GM21528 (cell line): ENCODE measurements at regions not wholly inside any gene's neighbourhood (a gene's known extent, or its start where the extent isn't known, plus 50 kb on each side); places are given as distances from the start of the nearest gene placed in this dataset.

Experiments used
- ATAC-seq: cut with Tn5 transposase; IDR thresholded peaks from one replicate; pipeline ENCODE4 v1.9.1; 2021; ENCODE audit warnings: mild to moderate bottlenecking, moderate library complexity; ENCODE audit not compliant: unreplicated experiment, low FRiP score

DNA sequence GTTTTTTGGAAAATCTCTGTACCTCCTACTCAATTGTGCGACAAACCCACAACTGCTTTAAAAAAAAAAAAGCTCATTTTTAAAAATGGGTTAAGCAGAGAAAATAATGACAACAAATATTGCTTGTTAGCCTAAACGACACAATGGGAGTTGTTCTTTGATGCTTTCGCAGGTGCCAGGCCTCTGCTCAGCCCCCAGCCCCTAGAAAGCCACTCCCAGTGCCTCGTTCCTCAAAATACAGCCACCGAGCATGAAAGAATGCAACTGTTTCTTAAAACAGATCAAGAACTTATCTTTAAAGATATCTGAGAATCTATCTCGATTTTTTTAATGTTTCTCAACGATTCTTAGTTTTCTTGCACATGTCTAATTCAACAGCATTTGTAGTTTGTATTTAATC, 85.2 kb upstream of the PFKP start:
- ATAC-seq = no peak

DNA sequence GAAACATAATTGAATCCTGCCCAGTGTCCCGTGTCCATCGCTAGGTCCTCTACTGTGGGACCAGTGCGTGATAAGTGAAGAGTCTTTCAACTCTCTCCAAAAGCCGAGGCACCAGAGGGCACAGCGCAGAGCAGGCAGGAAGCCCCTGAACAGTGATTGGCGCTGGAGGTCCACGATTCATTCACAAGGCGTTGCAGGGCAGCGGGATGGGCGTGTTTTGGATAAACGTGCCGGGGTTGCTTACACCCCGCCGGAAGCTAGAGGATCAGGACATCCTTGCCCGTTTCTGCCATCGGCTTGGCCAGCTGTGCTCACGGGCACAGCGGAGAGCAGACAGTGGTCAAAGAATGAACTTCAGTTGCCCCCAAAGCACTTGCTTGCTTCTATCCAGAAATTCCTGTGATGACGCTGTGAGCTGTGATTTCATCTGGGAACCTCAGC, 86.0 kb upstream of the PFKP start:
- no peak for ATAC-seq

DNA sequence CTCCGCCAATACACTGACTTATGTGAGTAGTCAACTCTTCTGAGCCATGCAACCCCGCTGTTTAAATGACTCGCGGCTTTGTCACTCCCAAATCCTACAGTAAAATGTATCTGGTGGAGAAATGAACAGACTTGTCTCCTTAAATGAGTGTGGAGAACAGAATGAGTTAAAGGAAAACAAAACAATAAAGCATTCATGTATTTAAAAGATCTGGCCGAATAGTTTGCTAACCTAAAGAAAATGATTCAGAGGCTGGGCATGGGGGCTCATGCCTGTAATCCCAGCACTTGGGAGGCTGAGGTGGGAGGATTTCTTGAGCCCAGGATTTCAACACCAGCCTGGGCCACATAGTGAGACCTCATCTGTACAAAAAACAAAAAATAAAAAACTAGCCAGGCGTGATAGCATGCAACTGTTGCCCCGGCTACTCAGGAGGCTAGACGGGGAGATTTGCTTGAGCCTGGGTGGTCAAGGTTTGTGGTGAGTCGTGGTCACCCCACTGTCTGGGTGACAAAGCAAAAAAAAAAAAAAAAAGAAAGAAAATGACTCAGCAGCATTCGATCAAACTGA, 86.5 kb upstream of the PFKP start:
- ATAC-seq = peak; percentile 41

DNA sequence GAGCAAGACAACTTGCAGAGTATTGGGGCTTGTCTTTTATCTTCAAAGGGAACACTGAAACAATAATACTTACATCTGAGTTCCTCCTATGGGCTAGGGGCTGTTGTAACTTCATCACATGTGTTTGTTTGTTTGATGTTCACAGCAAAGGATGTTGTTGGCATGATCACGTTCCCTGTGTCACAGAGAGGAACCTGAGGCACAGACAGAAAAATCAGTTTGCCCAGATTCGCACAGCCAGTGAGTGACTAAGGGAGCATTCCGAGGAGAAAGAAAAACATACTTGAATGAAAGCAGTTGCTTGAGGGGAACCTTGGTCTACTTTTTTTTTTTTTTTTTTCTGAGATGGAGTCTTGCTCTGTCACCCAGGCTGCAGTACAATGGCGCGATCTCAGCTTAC, 87.2 kb upstream of the PFKP start:
- no peak for ATAC-seq

DNA sequence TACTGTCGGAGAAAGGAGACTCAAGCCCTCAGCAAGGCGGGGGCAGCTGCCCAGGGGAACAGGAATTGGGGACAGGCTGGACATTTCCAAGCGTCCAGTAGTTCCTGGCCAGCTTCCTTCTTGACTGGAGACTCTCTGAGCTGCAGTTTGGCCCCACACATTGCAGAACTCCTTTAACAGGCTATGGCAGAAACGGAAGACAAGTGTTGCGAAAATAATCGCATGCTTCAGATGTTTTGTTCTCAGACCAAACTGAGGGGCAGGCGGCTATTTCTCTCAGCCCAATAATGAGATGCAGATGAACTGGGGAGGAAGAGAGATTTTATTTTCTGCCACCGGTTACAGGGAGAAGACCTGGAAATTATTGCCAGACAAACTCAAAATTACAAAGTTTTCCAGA, 88.0 kb upstream of the PFKP start:
- ATAC-seq = no peak

DNA sequence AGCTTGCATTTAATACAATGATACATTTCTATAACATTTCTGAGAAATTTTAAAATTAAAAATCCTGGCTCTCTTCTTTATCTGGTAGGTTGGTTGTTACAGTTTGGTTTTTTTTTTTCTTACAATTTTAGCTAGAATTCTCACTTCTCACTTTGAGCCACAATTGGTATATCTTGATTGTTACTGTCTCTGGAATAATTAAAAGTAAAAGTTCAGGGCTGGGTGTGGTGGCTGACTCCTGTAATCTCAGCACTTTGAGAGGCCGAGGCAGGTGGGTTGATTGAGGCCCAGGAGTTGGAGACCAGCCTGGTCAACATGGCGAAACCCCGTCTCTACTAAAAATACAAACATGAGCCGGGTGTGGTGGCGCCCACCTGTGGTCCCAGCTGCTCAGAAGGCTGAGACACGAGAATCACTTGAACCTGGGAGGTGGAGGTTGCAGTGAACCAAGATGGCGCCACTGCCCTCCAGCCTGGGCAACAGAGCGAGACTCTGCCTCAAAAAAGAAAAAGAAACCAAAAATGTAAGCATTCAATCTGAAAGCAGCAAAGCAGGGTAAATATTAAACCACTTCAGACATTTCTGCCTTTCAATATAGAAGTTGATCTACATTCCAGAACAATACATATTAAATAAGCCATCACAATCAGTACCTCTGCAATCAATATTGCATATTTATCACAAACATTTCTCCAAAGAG, 88.6 kb upstream of the PFKP start:
- ATAC-seq = peak; percentile 59

DNA sequence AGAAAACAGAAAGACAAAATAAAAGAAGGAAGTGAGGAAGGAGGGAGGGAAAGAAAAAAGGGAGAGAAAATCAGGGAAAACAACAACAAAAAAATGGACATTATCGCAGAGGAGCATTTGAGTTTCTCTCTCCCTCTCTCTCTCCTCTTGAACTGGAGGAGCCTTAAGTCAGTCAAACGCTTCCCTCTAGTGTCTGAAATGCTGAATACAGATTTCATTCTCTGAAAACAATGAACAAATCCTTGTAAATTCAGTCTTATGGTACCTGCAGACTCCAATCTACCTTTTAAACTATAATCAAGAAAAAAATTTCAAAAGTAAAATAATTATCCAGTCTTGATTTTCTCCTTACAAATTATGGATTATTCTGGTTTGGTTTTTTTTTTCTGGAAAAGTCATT, 89.2 kb upstream of the PFKP start:
- ATAC-seq = peak; percentile 61

DNA sequence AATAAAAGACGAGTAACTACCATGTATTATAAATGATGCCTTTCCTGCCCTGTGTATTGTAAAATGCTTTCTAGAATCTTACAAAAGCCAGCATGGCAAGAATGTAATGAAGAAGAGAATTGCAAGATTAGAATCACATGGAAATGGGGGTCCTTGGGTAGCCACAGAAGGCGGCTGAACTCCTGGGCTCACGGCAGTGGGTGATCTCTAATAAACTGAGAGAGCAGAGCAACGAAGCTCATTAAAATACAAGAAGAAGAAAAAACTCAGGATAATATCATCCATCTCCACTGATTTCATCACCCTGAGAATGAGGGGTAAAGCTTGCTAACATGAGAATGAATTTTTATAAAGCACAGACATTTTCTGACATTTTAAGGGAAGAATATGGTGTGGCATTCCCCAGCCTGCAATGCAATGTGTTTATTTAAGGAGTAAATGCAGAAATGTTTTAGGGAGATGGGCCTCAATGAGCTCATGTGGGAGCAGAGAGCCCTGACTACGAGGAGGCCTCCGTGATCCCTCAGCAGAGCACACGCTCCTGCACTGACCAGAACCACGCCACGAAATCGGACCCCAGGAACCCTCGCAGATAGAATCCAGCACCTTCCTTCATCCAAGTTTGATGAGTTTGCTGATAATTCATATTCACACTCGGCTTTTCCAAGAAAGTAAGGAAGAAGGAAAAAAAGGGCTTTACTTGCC, 92.7 kb upstream of the PFKP start:
- no peak for ATAC-seq

DNA sequence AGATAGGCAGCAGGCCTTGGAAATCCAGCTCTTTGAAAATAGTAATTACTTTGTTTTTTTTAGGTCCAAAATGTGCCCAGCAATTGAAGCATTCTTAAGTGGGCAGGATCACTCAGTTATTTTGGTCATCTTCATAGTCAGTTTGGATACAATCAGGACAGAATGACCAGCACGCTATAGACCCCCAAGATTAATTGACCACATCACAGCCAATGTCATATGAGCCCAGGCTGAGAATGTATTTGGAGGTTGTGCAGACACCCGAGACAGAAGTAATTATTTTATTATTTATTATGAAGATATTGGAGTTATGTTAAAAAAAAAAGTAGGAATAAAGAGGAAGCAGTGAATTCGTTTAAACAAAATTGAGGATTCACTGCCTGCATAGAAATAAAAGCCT, 93.3 kb upstream of the PFKP start:
- no peak for ATAC-seq

DNA sequence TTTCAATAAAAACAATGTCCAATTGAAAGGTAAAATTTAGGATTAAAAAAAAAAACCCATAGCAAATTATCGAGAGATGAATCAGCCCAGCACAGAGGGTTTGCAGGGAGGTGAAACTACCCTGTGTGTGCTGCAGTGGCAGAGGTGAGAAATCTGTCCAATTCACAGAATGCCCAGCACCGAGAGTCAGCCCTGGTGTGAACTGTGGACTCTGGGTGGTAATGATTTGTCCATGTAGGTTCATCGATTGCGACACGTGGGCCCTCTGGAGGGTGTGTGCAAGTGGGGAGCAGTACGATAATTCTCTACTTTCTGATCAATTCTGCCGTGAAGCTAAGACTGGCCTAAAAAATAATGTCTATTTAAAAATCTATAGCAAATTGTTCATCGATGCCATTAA, 94.5 kb upstream of the PFKP start:
- no peak for ATAC-seq

DNA sequence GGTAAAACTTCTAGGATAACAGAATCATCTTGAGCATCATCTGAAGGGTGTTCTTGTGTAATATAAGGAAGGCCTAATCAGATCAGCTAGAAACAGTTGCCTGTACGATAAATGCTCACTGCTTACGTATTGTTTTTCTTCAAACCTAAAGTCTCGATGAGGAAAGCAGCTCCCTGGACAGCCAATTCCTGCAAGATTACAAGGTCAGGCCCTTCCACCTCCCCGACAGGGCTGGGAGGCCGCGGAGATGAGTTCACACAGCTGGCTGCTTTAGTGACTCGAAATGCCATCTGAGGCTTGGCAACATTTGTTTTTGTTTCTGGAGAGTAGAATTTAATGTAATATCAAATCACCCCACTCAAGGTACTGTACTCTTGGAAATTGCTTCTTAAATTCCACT, 95.1 kb upstream of the PFKP start:
- ATAC-seq = no peak

DNA sequence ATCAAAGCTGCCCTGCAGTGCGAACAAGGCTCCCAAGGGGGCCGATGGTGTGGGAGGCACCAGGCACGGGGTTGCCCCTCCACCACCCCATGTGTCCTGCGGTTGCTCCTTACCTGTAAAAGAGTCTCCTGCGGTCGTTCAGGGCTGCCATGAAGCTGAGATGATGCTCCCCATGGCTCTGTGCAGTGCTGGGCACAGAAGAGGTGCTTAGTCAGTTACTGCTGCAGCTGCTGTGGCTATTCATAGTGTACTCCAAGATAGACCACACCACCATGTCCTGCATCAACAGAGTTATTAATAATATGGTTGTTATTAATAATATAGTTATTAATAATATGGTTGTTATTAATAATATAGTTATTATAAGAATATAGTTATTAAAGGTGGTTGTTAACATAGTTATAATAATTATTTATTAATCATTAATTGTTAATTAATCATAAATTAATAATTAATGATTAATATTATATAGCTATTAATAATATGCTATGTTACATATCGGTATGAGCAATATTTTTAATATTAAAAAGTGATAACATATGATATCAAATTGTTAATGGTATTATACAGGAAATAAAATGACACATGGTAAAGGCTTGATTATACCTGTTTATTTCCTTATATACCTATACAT, 97.0 kb upstream of the PFKP start:
- no peak for ATAC-seq

DNA sequence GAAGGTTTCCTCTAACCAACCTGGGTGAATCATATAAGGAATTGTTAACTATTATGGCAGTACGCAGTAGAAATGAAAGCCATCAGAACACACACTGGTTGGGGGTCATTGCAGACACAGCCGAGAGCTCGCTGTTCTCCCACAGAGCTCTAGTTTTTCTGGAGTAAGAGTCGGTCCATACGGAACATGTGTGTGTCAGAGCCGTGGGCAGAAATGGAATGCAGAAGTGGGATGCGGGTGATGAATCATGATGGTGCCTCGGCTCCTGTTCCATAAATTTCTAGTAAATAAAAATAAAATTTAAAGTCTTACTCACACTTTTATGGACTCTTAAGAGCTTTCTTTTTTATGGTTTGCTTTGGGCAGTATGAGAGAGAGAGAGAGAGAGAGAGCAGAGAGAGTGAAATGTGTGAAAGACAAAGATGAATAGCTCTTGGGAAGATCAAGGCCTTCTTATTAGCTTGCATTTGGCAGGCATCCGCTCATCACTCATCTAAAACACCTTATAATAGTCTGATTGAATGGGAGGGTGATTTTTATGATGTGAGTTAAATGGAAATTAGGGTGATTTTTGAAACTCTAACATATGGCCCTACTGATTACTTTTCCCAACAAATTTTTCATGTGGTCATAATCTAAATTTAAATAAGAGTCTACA, 98.8 kb upstream of the PFKP start:
- no peak for ATAC-seq

DNA sequence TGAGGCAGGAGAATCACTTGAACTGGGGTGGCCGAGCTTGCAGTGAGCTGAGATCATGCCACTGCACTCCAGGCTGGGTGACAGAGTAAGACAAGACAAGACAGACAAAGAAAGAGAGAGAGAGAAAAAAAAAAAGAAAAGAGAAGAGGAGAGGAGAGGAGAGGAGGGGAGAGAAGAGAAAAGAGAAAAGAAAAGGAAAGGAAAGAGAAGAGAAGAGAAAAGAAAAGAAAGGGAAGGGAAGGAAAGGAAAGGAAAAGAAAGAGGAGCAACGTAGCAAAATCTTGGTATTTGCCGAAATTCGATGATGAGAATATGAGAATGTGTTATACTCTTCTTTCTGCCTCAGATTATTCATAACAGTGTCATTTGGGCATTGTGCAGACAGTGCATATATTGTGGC, 101.2 kb upstream of the PFKP start:
- no peak for ATAC-seq

DNA sequence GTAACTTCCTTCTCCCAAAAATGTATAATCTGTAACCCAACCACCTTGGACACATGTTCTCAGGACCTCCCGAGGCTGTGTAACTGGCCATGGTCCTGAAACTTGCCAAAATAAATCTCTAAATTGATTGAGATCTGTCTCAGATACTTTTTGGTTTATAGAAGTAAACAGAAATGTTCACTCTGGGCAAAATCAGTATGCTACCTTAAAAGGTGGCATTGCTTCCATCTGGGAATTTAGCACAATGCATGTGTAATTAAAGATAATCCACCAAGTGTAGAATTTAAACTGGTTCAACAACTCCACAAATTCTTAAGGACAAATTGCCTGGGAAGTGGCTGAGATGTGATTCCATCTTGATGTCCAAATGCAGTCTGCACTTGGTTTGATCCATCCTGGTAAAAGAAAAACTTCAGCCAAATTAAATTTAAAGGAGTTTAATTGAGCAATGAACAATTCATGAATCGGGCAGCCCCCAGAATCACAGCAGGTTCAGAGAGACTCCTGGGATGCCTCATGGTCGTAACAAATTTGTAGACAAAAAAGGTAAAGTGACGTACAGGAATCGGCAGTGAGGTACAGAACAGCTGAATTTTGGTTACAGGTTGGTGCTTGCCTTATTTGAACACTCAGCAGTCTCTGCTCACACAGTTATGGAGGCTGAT, 102.6 kb upstream of the PFKP start:
- ATAC-seq = no peak

DNA sequence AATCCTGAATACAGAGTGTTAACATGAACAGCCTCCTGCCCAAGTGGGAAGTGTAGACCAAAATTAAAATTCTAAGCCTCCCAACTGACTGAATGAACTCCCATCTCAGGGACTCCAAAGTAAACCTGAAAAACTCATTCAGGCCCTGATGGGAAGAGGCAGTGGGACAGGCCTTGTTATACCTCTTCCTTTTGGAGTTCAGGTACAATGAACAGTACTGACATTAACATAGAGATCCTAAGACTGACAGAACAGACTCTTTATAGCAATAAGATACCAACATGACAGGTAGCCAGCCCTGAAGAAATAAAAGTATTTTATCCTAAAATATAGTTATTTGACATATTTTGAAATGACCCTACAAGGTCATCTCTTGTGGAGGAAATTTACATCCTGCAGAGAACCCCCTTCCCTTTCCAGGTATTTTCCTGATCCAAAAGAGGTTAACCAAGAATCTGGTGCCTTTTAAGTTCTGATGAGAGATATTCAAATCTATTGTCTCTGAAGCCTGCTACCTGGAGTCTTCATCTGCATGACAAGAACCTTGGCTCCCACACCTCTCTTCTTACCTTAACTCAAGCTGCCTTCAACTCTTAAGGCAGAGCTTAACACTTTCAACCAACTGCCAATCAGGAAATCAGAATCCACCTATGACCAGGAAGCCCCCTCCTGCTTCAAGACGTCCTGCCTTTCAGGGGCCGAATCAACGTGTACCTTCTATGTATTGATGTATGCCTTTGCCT, 103.3 kb upstream of the PFKP start:
- no peak for ATAC-seq

DNA sequence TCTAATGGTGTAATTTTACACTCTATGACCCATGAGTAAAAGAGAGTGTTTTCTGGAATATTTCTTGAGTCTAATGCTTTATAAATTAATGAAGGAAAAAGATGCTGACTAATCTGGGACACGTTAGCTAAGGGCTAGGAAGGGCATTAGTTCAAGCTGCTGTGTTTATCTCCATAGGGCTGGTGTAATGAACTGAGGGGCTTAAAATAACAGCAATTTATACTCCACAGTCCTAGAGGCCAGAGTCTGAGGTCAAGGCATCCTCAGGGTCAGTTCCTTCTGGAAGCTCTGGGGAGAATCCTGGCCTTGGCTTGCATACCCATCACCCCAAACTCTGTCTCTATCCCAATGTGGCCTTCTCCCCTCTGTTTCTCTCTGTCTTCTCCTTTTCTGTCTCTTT, 105.2 kb upstream of the PFKP start:
- ATAC-seq = no peak

DNA sequence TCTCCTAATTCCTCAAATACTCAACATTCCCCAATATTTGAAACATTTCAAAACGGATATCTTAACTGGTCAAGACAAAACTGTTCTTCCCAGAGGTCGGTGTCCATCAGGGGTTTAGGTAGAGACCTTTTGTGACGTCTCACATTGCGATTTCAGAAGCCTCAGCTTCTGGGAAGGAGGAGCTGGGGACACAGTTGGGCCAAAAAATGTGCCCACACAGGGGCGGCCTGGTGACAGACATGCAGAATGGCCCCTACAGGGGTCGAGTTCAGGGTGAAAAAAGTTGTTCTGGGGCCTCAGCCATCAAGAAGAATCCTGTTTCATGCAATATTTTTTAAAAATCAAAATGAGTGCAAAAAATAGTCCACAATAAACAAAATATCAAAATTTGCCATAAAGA, 108.7 kb upstream of the PFKP start:
- no peak for ATAC-seq

DNA sequence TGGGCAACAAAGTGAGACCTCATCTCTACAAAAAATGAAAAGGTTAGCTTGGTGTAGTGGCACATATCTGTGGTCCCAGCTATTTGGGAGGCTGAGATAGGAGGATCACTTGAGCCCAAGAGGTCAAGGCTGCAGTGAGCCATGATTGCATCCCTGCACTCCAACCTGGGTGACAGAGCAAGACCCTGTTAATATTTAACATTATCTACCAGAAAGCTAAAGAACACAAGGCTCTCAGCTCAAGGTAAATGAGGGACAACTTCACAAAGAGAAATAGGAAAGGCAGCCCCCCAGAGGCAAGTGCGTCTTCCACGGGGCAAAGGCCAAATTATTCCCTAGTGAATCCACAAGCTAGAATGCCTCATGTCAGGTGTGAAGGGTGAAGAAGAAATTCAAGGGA, 109.6 kb upstream of the PFKP start:
- ATAC-seq = no peak

DNA sequence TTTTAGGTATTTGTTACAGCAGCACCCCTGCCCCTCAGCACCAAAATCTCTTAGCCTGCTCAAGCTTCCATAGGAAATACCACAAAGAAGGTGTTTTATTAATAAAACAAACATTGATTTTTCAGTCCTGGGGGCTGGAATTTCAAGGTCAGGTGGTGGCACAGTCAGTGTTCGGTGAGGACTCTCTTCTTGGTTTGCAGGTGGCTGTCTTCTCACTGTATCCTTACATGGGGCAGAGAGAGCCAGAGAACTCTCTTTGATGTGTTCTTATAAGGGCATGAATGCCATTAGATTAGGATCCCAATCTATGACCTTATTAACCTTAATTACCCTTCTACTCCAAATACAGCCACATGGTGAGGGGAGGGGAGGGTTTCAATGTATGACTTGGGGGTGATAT, 112.3 kb upstream of the PFKP start:
- no peak for ATAC-seq
